ENCODE measurements at regions not wholly inside any gene's neighbourhood (a gene's known extent, or its start where the extent isn't known, plus 50 kb on each side); places are given as distances from the start of the nearest gene placed in this dataset.

- Histone ChIP-seq H2AFZ (no peak overlapping the region), H3K79me2 (no peaks in the 10 kb centered on the region), H3K36me3 (replicated peaks; ENCODE audit: insufficient read depth, low read depth) (no peaks in the 10 kb centered on the region), H3K4me3 (no peak overlapping the region), H3K9me3 (ENCODE audit: low read depth) (no peaks in the 10 kb centered on the region), H3K4me1 (ENCODE audit: insufficient read depth) (no peaks in the 10 kb centered on the region), H4K20me1 (ENCODE audit: insufficient read depth, poor library complexity, severe bottlenecking) (no peaks in the 10 kb centered on the region), H3K27me3 (no peaks in the 10 kb centered on the region), H3K27ac (no peak overlapping the region), H3K9me2 (replicated peaks; ENCODE audit: insufficient read depth) (no peaks in the 10 kb centered on the region), H3K4me2 (no peak overlapping the region)
- DNase-seq (ENCODE audit: low spot score), result no peak
- TF ChIP-seq, protein P1, sequence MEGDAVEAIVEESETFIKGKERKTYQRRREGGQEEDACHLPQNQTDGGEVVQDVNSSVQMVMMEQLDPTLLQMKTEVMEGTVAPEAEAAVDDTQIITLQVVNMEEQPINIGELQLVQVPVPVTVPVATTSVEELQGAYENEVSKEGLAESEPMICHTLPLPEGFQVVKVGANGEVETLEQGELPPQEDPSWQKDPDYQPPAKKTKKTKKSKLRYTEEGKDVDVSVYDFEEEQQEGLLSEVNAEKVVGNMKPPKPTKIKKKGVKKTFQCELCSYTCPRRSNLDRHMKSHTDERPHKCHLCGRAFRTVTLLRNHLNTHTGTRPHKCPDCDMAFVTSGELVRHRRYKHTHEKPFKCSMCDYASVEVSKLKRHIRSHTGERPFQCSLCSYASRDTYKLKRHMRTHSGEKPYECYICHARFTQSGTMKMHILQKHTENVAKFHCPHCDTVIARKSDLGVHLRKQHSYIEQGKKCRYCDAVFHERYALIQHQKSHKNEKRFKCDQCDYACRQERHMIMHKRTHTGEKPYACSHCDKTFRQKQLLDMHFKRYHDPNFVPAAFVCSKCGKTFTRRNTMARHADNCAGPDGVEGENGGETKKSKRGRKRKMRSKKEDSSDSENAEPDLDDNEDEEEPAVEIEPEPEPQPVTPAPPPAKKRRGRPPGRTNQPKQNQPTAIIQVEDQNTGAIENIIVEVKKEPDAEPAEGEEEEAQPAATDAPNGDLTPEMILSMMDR (IDR thresholded peaks at IDR 0.05; ENCODE audit: poor library complexity), result no peak
- TF ChIP-seq EZH2phosphoT487 (IDR thresholded peaks at IDR 0.05; ENCODE audit: low read depth, severe bottlenecking, unreplicated experiment) (no peak), EZH2 (IDR thresholded peaks at IDR 0.05; ENCODE audit: borderline replicate concordance) (no peak)
- WGBS (ENCODE audit: low lambda C conversion rate, missing lambda C conversion rate), result 87% methylated on average over 10 of the region's 10 CpGs
These were observed 97.4 kb upstream of the ZFHX3 start for GRCh38 chr16:73145166-73145880.

DNA sequence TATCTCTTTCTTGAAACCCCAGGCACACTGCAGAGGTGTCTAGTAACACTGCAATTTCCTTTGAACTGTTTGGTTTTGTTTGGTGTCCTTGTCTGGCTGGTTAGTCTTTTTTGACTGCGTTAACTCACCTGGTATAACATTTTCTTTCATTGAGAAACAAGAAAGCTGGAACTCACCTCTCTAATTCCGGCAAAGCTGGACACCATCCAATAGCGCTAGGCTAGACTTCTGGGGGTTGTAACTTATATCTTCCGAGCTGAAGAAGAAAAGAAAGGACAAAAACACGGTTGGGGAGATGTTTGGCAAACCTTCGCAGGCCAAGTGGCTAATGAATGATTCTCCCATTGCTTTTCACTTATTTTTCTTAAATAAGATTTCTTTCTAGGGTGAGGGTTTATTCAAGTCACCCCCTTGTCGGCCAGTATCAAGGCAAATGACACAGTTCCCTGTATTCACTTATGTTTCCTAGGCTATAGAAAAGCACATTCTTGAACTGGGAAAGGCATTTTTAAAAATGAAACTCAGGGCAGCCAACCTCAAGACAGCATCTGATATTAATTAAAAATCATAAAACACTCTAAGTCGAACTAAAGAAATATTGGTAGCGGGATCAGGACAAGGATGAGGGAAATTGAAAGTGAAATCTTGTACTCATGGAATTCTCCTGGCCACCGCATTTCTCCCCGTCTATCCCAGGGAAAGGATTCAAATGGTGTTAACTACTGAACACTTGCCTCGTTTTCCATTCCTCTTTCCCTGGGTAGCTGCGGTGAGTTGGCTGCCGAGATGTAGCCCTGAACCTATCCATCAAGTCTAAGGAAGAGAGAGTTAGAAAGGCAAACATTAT, 95.9 kb upstream of the ZFHX3 start:
- Histone ChIP-seq H3K27ac (no peak overlapping the region), H3K36me3 (replicated peaks; ENCODE audit: insufficient read depth, low read depth) (no peaks in the 10 kb centered on the region), H3K4me3 (no peak overlapping the region), H4K20me1 (ENCODE audit: insufficient read depth, poor library complexity, severe bottlenecking) (no peaks in the 10 kb centered on the region), H3K9me3 (ENCODE audit: low read depth) (no peaks in the 10 kb centered on the region), H3K9me2 (replicated peaks; ENCODE audit: insufficient read depth) (no peaks in the 10 kb centered on the region), H3K4me2 (peak overlapping the region; percentile 46), H3K79me2 (no peaks in the 10 kb centered on the region), H3K4me1 (ENCODE audit: insufficient read depth) (no peaks in the 10 kb centered on the region), H3K27me3 (no peaks in the 10 kb centered on the region), H2AFZ (no peak overlapping the region)
- no peak for DNase-seq (ENCODE audit: low spot score)
- TF ChIP-seq, protein P1 (IDR thresholded peaks at IDR 0.05; ENCODE audit: poor library complexity), result no peak
- TF ChIP-seq EZH2 (IDR thresholded peaks at IDR 0.05; ENCODE audit: borderline replicate concordance), result no peak
- no peak for TF ChIP-seq EZH2phosphoT487 (IDR thresholded peaks at IDR 0.05; ENCODE audit: low read depth, severe bottlenecking, unreplicated experiment)
- WGBS (ENCODE audit: low lambda C conversion rate, missing lambda C conversion rate), result 59% methylated on average over 14 of the region's 14 CpGs

DNA sequence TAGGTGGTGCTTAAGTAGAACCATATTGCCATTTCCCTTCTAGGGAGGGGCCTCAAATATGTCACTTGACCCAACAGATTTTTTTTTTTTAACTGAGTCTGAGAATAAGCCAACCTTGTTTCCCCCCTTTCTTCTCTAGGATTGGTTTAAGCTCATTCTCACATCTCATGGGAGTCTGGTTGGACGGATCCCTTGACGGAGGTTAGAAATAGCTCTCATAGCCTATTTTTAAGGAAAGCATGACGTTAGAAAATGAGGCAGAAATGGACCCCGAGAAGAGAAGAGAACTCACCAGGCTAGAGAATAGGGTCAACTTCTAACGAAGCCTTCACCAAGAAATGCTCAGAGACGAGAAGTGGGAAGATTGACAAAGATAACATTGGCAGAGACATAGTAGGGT, 95.1 kb upstream of the ZFHX3 start:
- Histone ChIP-seq H3K27me3 (no peaks in the 10 kb centered on the region), H3K9me2 (replicated peaks; ENCODE audit: insufficient read depth) (no peaks in the 10 kb centered on the region), H2AFZ (no peak overlapping the region), H3K79me2 (no peaks in the 10 kb centered on the region), H3K27ac (no peak overlapping the region), H3K36me3 (replicated peaks; ENCODE audit: insufficient read depth, low read depth) (no peaks in the 10 kb centered on the region), H4K20me1 (ENCODE audit: insufficient read depth, poor library complexity, severe bottlenecking) (no peaks in the 10 kb centered on the region), H3K4me1 (ENCODE audit: insufficient read depth) (no peaks in the 10 kb centered on the region), H3K4me3 (no peak overlapping the region), H3K4me2 (peak overlapping the region; percentile 46), H3K9me3 (ENCODE audit: low read depth) (no peaks in the 10 kb centered on the region)
- WGBS (ENCODE audit: low lambda C conversion rate, missing lambda C conversion rate), result 81% methylated on average over 6 of the region's 6 CpGs
- TF ChIP-seq EZH2 (IDR thresholded peaks at IDR 0.05; ENCODE audit: borderline replicate concordance) (no peak), EZH2phosphoT487 (IDR thresholded peaks at IDR 0.05; ENCODE audit: low read depth, severe bottlenecking, unreplicated experiment) (no peak)
- TF ChIP-seq, protein P1 (IDR thresholded peaks at IDR 0.05; ENCODE audit: poor library complexity), result no peak
- no peak for DNase-seq (ENCODE audit: low spot score)
